22Rv1 (cell line): ENCODE measurements at regions not wholly inside any gene's neighbourhood (a gene's known extent, or its start where the extent isn't known, plus 50 kb on each side); places are given as distances from the start of the nearest gene placed in this dataset.

Experiments used
- H3K27ac ChIP-seq: fragments of 450-650 bp; 2 replicates; pipeline ENCODE4 v1.5.1; 2017
- CTCF ChIP-seq: fragments of 450-650 bp; IDR thresholded peaks from 2 replicates; pipeline ENCODE4 v1.5.1; 2017; ENCODE audit warnings: mild to moderate bottlenecking
- ZFX ChIP-seq: fragments of 450-650 bp; IDR thresholded peaks from 2 replicates; pipeline ENCODE4 v1.6.1; 2017; ENCODE audit warnings: antibody characterized with exemption, borderline replicate concordance

GRCh38 chr13:107258599-107259187 is 690.8 kb upstream of the ARGLU1 start:
- no peak for TF ChIP-seq CTCF
- no peak for TF ChIP-seq ZFX

DNA sequence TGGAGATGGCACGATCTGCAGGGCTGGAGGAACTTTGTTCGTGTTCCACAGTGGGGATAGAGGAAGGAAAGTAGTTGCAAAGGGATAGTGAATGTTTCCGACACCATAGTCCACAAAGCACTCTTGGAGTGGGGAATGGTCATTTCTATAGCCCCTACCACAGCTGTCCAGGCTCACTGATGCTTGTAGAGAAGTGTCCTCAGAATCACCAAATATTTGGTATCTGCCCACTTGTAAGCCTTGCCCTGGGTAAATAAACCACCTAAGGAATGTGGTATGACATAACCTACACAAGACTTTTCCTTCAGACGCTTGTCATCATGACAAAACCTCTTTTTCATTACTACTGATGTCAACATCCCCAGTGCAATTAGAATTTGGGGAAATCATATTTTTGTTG is 686.5 kb upstream of the ARGLU1 start:
- TF ChIP-seq CTCF (no peak), ZFX (no peak)
- no peak overlapping the region for H3K27ac ChIP-seq

More at GRCh38 chr13:107258599-107259187, 690.8 kb upstream of the ARGLU1 start:
- no peak overlapping the region for H3K27ac ChIP-seq

- TF ChIP-seq CTCF (no peak), ZFX (no peak)
- no peak overlapping the region for H3K27ac ChIP-seq
These were observed 684.5 kb upstream of the ARGLU1 start for GRCh38 chr13:107252428-107252827.

DNA sequence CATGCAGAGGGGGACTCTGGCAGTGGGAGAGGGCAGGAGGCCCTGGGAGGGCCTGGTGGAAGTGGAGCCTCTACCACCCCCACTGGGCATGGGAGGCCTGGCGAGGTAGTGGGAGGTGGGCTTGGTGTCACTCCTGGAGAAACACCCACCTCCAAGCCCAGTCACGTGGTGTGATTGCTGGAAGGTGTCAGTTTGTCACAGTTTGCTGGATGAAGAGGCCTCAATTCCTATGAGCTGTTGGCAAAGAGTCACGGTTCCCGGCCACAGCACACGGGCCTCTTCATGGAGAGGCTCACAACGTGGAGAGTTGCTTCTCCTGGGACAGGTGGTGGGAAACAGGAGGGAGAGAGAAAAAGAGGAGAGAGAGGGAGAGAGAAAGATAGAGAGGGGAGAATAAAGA is 684.1 kb upstream of the ARGLU1 start:
- TF ChIP-seq ZFX, result no peak
- TF ChIP-seq CTCF, result no peak

DNA sequence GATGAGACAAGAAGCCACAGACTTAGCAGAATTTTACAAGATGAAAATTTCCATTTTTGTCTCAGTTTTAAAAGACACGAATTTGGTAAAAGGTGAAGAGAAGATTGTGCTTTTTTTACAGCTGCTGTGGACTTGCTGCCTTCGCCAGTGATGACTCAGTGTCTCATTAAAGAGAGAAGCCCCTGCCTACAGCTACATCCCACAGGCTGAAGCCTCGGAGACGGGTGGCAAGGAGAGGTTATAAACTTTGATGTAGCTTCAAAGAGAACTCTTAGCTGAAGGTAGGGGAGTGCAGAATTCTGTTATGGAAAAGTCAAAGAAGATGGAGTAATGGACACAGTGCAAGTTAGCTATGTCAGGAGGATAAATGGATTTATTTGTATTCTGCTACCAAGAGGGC is 683.4 kb upstream of the ARGLU1 start:
- no peak for TF ChIP-seq ZFX
- no peak for TF ChIP-seq CTCF
- H3K27ac ChIP-seq, result no peak overlapping the region

More for the DNA sequence above, 684.1 kb upstream of the ARGLU1 start:
- no peak overlapping the region for H3K27ac ChIP-seq

GRCh38 chr13:107250628-107251027 is 682.7 kb upstream of the ARGLU1 start:
- TF ChIP-seq ZFX (no peak), CTCF (no peak)
- no peak overlapping the region for H3K27ac ChIP-seq

DNA sequence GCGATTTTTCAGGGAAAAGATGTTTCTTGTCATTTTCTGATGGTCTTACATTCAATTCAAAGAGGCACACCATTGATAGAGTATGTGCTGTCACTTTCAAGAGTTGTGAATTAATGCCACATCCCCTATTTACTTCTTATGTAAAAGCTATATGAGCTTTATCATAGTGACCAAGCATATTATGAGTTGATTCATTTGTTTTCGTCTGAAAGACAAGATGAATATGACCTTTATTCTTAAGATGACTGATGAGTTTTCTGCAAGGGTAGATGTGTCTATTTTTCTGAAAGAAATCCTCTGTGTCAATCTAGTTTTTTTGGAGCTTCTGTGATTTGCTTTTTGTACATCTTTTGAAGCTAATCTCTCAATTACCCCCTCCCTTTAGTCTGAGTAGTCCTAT is 676.3 kb upstream of the ARGLU1 start:
- TF ChIP-seq ZFX (no peak), CTCF (no peak)

More for the DNA sequence above, 676.3 kb upstream of the ARGLU1 start:
- no peak overlapping the region for H3K27ac ChIP-seq
